HG03103 (cell line): ENCODE measurements at regions not wholly inside any gene's neighbourhood (a gene's known extent, or its start where the extent isn't known, plus 50 kb on each side); places are given as distances from the start of the nearest gene placed in this dataset.

Source experiments
- ATAC-seq: cut with Tn5 transposase; IDR thresholded peaks from one replicate; pipeline ENCODE4 v1.9.1; 2021; ENCODE audit warnings: low read depth; ENCODE audit not compliant: unreplicated experiment

- no peak for ATAC-seq
These were observed 830.4 kb downstream of the DCDC2C start for GRCh38 chr2:4533806-4534205.

- no peak for ATAC-seq
These were observed 835.7 kb downstream of the DCDC2C start for GRCh38 chr2:4539121-4539520.

DNA sequence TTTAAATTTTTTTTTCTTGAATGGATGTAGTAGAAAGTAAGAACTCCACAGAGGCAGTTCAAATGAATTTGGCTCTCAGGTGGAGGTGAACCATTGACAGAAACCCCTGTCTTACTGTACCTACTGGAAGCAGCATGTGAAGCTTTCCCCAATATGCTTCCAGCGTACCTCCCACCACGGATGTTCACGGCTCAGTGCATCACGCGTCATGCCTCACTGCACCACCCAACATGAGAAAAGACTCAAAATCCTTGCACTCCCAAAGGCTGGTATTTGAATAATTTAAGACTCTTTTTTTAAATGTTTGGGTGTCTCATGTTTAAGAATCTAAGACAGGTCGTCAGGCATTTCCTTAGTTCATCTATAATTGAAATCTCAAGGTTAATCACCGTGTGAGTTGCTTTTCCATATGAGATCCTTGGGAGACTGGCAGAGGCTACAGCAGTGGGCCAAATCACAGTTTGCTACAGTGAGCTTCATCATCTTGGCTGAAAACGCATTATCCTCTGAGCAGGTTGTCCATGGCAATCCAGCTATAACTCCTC is 846.4 kb downstream of the DCDC2C start:
- ATAC-seq: no peak

- no peak for ATAC-seq
These were observed 848.5 kb downstream of the DCDC2C start for GRCh38 chr2:4551691-4552474.

- ATAC-seq: no peak
These were observed 849.9 kb downstream of the DCDC2C start for GRCh38 chr2:4553241-4553640.

DNA sequence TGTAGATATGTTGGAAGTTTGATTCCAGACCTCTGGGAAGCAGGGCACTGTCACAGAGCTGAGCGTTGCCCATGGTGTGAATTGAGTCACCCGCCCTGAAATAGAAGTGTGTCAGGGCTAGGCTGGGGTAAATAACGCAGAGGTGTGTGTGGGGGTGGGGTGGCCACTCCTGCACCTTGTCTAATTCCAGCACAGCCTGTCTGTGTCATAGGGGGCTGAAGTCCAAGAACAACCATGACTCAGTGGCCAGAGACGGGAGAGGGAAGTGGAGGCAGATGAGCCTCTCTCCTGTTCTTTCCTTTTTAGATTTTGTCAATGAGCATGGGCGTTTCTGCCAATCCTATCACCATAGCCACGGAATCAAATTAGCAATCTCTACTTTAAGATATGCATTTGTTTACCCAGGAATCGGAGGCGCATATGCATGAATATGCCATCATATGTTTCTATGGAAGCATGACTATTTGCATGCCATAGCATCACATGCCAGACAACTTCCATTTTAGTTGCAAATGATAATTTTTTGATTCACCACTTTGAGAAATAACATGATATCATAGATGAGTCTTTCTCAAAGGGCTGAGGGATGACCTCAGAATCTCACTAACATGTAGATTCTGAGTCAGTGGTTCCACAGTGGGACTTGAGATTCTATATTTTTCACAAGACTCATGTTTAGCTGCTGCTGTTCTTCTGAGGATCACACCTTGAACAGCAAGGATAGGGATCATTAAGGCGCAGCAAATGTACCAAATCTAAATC is 852.9 kb downstream of the DCDC2C start:
- ATAC-seq: no peak

- ATAC-seq: no peak
These were observed 857.8 kb downstream of the DCDC2C start for GRCh38 chr2:4561196-4561595.

- no peak for ATAC-seq
These were observed 872.7 kb downstream of the DCDC2C start for GRCh38 chr2:4576075-4576474.

DNA sequence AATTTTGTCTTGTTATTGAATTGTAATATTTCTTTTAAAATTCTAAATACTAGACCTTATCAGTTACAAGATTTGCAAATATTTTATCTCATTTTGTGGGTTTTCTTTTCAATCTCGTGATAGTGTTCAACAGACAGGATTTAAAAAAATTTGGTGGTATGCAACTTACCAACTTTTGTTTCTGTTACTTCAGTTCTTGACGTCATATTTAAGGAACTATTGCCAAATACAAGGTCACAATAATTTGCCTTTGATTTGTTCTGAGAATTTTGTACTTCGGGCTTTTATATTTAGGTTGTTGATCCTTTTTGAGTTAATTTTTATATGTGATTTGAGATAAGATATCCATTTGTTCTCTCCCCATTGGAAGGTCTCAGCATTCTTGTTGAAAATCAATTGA is 876.6 kb downstream of the DCDC2C start:
- no peak for ATAC-seq

- no peak for ATAC-seq
These were observed 881.8 kb downstream of the DCDC2C start for GRCh38 chr2:4585057-4585635.

- ATAC-seq: no peak
These were observed 885.2 kb downstream of the DCDC2C start for GRCh38 chr2:4588606-4589005.

DNA sequence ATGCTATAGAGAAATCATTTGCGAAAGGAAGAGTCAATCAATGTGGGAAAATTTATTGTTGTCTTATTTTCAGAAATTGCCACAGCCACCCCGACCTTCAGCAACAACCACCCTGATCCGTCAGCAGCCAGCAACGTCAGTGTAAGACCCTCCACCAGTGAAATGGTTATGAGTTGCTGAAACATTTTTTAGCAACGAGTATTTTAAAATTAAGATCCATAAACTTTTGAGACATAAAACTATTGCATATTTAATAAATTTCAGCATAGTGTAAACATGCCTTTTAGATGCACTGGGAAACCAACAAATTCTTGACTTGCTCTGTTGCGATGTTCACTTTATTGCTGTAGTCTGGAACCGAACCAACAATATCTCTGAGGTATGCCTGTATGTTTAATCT is 887.9 kb downstream of the DCDC2C start:
- ATAC-seq: no peak

GRCh38 chr2:4597400-4597799 is 894.0 kb downstream of the DCDC2C start:
- no peak for ATAC-seq

DNA sequence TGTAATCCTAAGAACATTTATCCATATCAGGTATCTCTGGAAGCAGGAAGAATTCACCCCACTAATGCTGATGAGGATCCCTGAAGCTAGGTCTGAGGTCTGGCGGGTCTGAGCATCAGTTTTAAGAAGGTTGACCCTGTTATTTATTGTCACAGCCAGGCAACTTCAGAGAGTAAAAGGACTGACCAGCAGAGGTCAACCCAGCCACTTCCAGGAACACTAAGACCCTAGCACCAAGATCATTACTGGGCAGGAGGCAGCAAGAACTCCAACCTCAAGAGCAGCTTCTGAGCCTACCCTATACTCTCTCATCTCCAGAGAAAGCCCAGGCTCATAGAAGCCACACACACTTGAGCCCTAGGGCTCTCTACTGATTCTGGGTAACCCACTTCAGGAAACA is 901.4 kb downstream of the DCDC2C start:
- ATAC-seq: no peak

DNA sequence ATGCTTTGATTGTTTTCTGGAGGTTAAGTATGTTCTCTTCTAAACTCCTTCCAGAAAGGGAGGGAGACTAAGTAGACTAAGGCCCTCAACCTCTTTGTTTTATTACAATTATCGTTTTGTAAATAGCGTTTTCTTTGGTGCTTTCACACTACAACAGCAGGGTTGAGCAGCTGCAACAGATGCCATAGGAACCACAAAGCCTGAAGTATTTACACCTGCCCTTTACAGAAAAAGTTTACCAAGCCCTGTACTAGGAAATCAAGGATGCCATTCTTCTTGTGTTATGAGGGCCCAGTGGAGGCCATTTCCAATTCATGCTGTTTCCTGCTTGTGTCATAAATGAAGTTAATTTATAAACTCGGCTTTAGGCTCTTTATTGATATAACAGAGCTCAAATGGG is 914.8 kb downstream of the DCDC2C start:
- no peak for ATAC-seq

- no peak for ATAC-seq
These were observed 915.4 kb downstream of the DCDC2C start for GRCh38 chr2:4618630-4619228.

GRCh38 chr2:4628998-4629501 is 925.7 kb downstream of the DCDC2C start:
- no peak for ATAC-seq

GRCh38 chr2:4635289-4635688 is 931.9 kb downstream of the DCDC2C start:
- no peak for ATAC-seq

GRCh38 chr2:4653991-4654390 is 950.6 kb downstream of the DCDC2C start:
- ATAC-seq: no peak

DNA sequence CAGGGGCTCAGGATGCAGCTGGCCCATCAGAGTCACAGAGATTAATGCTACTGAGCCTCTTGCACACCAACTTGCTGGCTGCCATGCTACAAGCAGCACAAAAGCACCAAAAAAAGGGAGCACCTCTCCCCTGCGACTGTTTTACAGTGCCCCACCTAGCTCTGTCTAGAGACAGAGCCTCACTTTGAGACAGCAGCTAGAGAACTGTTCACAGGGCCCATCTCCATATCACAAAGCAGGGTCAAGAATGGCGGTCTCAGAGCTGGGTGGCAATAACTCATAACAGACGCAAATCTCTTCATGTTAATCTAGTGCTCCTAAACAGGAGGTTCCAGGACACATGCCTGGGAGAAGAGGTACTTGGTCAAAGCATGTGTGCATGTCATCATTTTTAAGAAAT is 953.0 kb downstream of the DCDC2C start:
- ATAC-seq: no peak
